Bronchial epithelial cell (primary cell): ENCODE measurements at regions not wholly inside any gene's neighbourhood (a gene's known extent, or its start where the extent isn't known, plus 50 kb on each side); places are given as distances from the start of the nearest gene placed in this dataset.

Experiments used
- DNase-seq: peaks from one replicate; pipeline ENCODE4 v3.0.0-alpha.2; 2010; ENCODE audit warnings: low read depth
- FAIRE-seq: peaks from 2 replicates; lab custom pipeline; 2011; peaks lifted over from hg19 to GRCh38; lab: Jason Lieb, UNC
- H3K27me3 ChIP-seq: 2 replicates; pipeline ENCODE4 v1.5.1; 2011; ENCODE audit warnings: low read length; ENCODE audit not compliant: control insufficient read depth, insufficient read depth
- H3K36me3 ChIP-seq: 2 replicates; pipeline ENCODE4 v1.5.1; 2011; ENCODE audit warnings: low read length; ENCODE audit not compliant: control insufficient read depth, insufficient read depth
- H3K4me3 ChIP-seq: 2 replicates; pipeline ENCODE4 v1.5.1; 2011; ENCODE audit warnings: mild to moderate bottlenecking, low read depth, low read length, control low read depth
- CTCF ChIP-seq: IDR thresholded peaks from 2 replicates; pipeline ENCODE4 v1.5.1; 2011; ENCODE audit warnings: mild to moderate bottlenecking, moderate library complexity, low read length, control low read depth, inconsistent platforms; ENCODE audit not compliant: insufficient read depth, severe bottlenecking

- no peak for TF ChIP-seq CTCF
- H3K27me3 ChIP-seq: no peaks in the 10 kb centered on the region
- no peak overlapping the region for H3K4me3 ChIP-seq
- no peak for FAIRE-seq
- no peak for DNase-seq
- no peaks in the 10 kb centered on the region for H3K36me3 ChIP-seq
These were observed 633.1 kb downstream of the GRXCR1 start for GRCh38 chr4:43525646-43526045.

DNA sequence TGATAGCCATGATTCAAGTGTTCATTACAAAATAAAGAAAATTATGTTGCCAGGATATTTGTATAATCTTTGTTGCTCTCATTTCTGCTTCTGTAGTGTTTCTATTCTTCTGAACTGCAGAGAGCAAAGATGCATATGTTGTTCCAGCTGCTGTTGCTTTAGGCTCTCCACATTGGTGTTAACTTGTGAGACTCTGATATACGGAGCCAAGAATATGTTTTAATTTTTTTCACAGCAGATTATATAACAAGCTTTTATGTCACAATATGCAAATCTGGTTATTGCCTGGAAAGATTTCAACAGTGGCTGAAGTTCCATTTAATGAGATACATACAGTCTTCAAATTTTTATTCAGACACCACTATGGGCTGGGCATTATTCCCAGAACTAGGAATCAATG lies 655.0 kb downstream of the GRXCR1 start:
- Histone ChIP-seq H3K36me3 (no peaks in the 10 kb centered on the region), H3K4me3 (no peak overlapping the region), H3K27me3 (no peaks in the 10 kb centered on the region)
- FAIRE-seq (no peak), DNase-seq (no peak)
- no peak for TF ChIP-seq CTCF

GRCh38 chr4:43550981-43551627 lies 658.6 kb downstream of the GRXCR1 start:
- FAIRE-seq (no peak), DNase-seq (no peak)
- Histone ChIP-seq H3K4me3 (no peak overlapping the region), H3K27me3 (no peaks in the 10 kb centered on the region), H3K36me3 (no peaks in the 10 kb centered on the region)
- no peak for TF ChIP-seq CTCF

- no peaks in the 10 kb centered on the region for H3K27me3 ChIP-seq
- H3K36me3 ChIP-seq: no peaks in the 10 kb centered on the region
- DNase-seq (no peak), FAIRE-seq (no peak)
- no peak for TF ChIP-seq CTCF
- H3K4me3 ChIP-seq: no peak overlapping the region
These were observed 663.7 kb downstream of the GRXCR1 start for GRCh38 chr4:43556262-43556661.

- TF ChIP-seq CTCF: no peak
- FAIRE-seq (no peak), DNase-seq (no peak)
- Histone ChIP-seq H3K36me3 (no peaks in the 10 kb centered on the region), H3K4me3 (no peak overlapping the region), H3K27me3 (no peaks in the 10 kb centered on the region)
These were observed 667.5 kb downstream of the GRXCR1 start for GRCh38 chr4:43560047-43560446.

GRCh38 chr4:43564107-43564506 lies 671.6 kb downstream of the GRXCR1 start:
- no peaks in the 10 kb centered on the region for H3K36me3 ChIP-seq
- TF ChIP-seq CTCF: no peak
- no peak for FAIRE-seq
- H3K27me3 ChIP-seq: no peaks in the 10 kb centered on the region
- no peak for DNase-seq
- no peak overlapping the region for H3K4me3 ChIP-seq
